ENCODE measurements at regions not wholly inside any gene's neighbourhood (a gene's known extent, or its start where the extent isn't known, plus 50 kb on each side); places are given as distances from the start of the nearest gene placed in this dataset.

GRCh38 chr12:69026336-69026735 lies 93.4 kb upstream of the CPM start:
- peak in 1 of 2 donors; percentile 30 for DNase-seq (ENCODE audit: low read depth in 2 of 2)
- no peak for TF ChIP-seq CTCF (IDR thresholded peaks at IDR 0.05; ENCODE audit: low read depth, low read length)
- H3K4me3 ChIP-seq (replicated peaks in 1 of 2; ENCODE audit: low read depth in 2 of 2, low read length in 2 of 2), result no peak overlapping the region

GRCh38 chr12:69027411-69027881 lies 94.5 kb upstream of the CPM start:
- H3K4me3 ChIP-seq (replicated peaks in 1 of 2; ENCODE audit: low read depth in 2 of 2, low read length in 2 of 2), result no peak overlapping the region
- TF ChIP-seq CTCF (IDR thresholded peaks at IDR 0.05; ENCODE audit: low read depth, low read length), result no peak
- DNase-seq (ENCODE audit: low read depth in 2 of 2), result peak; percentile 42 to 58

- DNase-seq (ENCODE audit: low read depth in 2 of 2), result peak in 1 of 2 donors; percentile 25
- no peak overlapping the region for H3K4me3 ChIP-seq (replicated peaks in 1 of 2; ENCODE audit: low read depth in 2 of 2, low read length in 2 of 2)
- no peak for TF ChIP-seq CTCF (IDR thresholded peaks at IDR 0.05; ENCODE audit: low read depth, low read length)
These were observed 96.2 kb upstream of the CPM start for GRCh38 chr12:69028941-69029729.

- no peak overlapping the region for H3K4me3 ChIP-seq (replicated peaks in 1 of 2; ENCODE audit: low read depth in 2 of 2, low read length in 2 of 2)
- no peak for TF ChIP-seq CTCF (IDR thresholded peaks at IDR 0.05; ENCODE audit: low read depth, low read length)
- no peak for DNase-seq (ENCODE audit: low read depth in 2 of 2)
These were observed 97.3 kb upstream of the CPM start for GRCh38 chr12:69030321-69030720.

GRCh38 chr12:69036533-69036932 lies 103.6 kb upstream of the CPM start:
- H3K4me3 ChIP-seq (replicated peaks in 1 of 2; ENCODE audit: low read depth in 2 of 2, low read length in 2 of 2), result no peak overlapping the region
- DNase-seq (ENCODE audit: low read depth in 2 of 2), result no peak
- TF ChIP-seq CTCF (IDR thresholded peaks at IDR 0.05; ENCODE audit: low read depth, low read length), result no peak

GRCh38 chr12:69036999-69037398 lies 104.0 kb upstream of the CPM start:
- no peak overlapping the region for H3K4me3 ChIP-seq (replicated peaks in 1 of 2; ENCODE audit: low read depth in 2 of 2, low read length in 2 of 2)
- no peak for DNase-seq (ENCODE audit: low read depth in 2 of 2)
- no peak for TF ChIP-seq CTCF (IDR thresholded peaks at IDR 0.05; ENCODE audit: low read depth, low read length)
